Keratinocyte (primary cell): ENCODE measurements at regions not wholly inside any gene's neighbourhood (a gene's known extent, or its start where the extent isn't known, plus 50 kb on each side); places are given as distances from the start of the nearest gene placed in this dataset.

Experiments
- CTCF ChIP-seq, 3 experiments: IDR thresholded peaks in 1 of 3; conservative IDR thresholded peaks in 1 of 3; optimal IDR thresholded peaks in 1 of 3; 2 replicates in 2 of 3; 3 replicates in 1 of 3; pipeline versions ENCODE3 to v1.5.1; 2011; ENCODE audit warnings: low read length in 3 of 3, mild to moderate bottlenecking in 3 of 3, moderate library complexity in 2 of 3, control low read depth in 1 of 3, inconsistent platforms in 1 of 3; ENCODE audit not compliant: insufficient read depth in 2 of 3; ENCODE audit errors: extremely low read depth in 1 of 3
- EZH2 ChIP-seq: IDR thresholded peaks from one replicate; pipeline ENCODE4 v1.6.1; 2012; ENCODE audit warnings: inconsistent platforms, mild to moderate bottlenecking, low read length, moderate library complexity

GRCh38 chr6:79391480-79391879 is 145.8 kb downstream of the LCA5 start:
- TF ChIP-seq CTCF (optimal IDR thresholded peaks at IDR 0.05 in 1 of 3, IDR thresholded peaks at IDR 0.05 in 1 of 3, conservative IDR thresholded peaks at IDR 0.05 in 1 of 3; ENCODE audit: extremely low read depth in 1 of 3, insufficient read depth in 2 of 3, low read length in 3 of 3), result no peak
- TF ChIP-seq EZH2, result no peak
